Keratinocyte (primary cell): ENCODE measurements at regions not wholly inside any gene's neighbourhood (a gene's known extent, or its start where the extent isn't known, plus 50 kb on each side); places are given as distances from the start of the nearest gene placed in this dataset.

Experiments used
- EZH2 ChIP-seq: IDR thresholded peaks from one replicate; pipeline ENCODE4 v1.6.1; 2012; ENCODE audit warnings: inconsistent platforms, mild to moderate bottlenecking, low read length, moderate library complexity
- TF ChIP-seq, protein P1 (sequence below), 3 experiments: IDR thresholded peaks in 1 of 3; conservative IDR thresholded peaks in 1 of 3; optimal IDR thresholded peaks in 1 of 3; 2 replicates in 2 of 3; 3 replicates in 1 of 3; pipeline versions ENCODE3 to v1.5.1; 2011; ENCODE audit warnings: low read length in 3 of 3, mild to moderate bottlenecking in 3 of 3, moderate library complexity in 2 of 3, control low read depth in 1 of 3, inconsistent platforms in 1 of 3; ENCODE audit not compliant: insufficient read depth in 2 of 3; ENCODE audit errors: extremely low read depth in 1 of 3

DNA sequence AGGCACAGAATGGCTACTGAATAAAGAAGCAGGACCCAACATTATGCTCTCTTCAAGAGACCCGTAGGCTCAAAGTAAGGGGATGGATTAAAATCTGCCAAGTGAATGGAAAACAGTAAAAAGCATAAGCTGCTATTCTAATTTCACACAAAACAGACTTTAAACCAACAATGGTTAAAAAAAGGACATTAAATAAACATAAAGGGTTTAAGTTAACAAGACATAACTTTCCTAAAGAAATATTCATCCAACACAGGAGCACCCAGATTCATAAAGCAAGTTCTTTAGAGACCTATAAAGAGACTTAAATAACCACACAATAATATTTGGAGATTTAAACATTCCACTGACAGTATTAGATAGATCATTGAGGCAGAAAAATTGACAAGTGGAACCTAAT lies 624.5 kb downstream of the RFPL4B start:
- TF ChIP-seq, protein P1, sequence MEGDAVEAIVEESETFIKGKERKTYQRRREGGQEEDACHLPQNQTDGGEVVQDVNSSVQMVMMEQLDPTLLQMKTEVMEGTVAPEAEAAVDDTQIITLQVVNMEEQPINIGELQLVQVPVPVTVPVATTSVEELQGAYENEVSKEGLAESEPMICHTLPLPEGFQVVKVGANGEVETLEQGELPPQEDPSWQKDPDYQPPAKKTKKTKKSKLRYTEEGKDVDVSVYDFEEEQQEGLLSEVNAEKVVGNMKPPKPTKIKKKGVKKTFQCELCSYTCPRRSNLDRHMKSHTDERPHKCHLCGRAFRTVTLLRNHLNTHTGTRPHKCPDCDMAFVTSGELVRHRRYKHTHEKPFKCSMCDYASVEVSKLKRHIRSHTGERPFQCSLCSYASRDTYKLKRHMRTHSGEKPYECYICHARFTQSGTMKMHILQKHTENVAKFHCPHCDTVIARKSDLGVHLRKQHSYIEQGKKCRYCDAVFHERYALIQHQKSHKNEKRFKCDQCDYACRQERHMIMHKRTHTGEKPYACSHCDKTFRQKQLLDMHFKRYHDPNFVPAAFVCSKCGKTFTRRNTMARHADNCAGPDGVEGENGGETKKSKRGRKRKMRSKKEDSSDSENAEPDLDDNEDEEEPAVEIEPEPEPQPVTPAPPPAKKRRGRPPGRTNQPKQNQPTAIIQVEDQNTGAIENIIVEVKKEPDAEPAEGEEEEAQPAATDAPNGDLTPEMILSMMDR (optimal IDR thresholded peaks at IDR 0.05 in 1 of 3, IDR thresholded peaks at IDR 0.05 in 1 of 3, conservative IDR thresholded peaks at IDR 0.05 in 1 of 3; ENCODE audit: extremely low read depth in 1 of 3, insufficient read depth in 2 of 3, low read length in 3 of 3): no peak
- no peak for TF ChIP-seq EZH2
